Right atrium auricular region (tissue), 2 donors: ENCODE measurements at regions not wholly inside any gene's neighbourhood (a gene's known extent, or its start where the extent isn't known, plus 50 kb on each side); places are given as distances from the start of the nearest gene placed in this dataset.

Experiments
- DNase-seq: peaks from one replicate; pipeline ENCODE4 v3.0.0-alpha.2; 2019; ENCODE audit warnings: low spot score
- H3K27ac ChIP-seq, 2 donors: fragments of 200-600 bp; sonication (generic); 1 replicate in 1 of 2; 2 replicates in 1 of 2; pipeline ENCODE4 v1.5.1; 2016 to 2019
- H3K27me3 ChIP-seq, 2 donors: fragments of 200-600 bp; sonication (generic); one replicate each; pipeline versions ENCODE4 v1.5.1 to v1.6.0; 2017 to 2019
- H3K36me3 ChIP-seq: fragments of 200-600 bp; sonication (generic); one replicate; pipeline ENCODE4 v1.5.1; 2016
- H3K4me1 ChIP-seq, 2 donors: fragments of 200-600 bp; sonication (generic); one replicate each; pipeline versions ENCODE4 v1.5.1 to v1.6.0; 2017 to 2019
- H3K4me3 ChIP-seq, 2 donors: fragments of 200-600 bp; sonication (generic); 1 replicate in 1 of 2; 2 replicates in 1 of 2; pipeline ENCODE4 v1.5.1; 2017 to 2019; ENCODE audit warnings: mild to moderate bottlenecking in 1 of 2, moderate library complexity in 1 of 2
- H3K9me3 ChIP-seq, 2 donors: fragments of 200-600 bp; sonication (generic); one replicate each; pipeline ENCODE4 v1.5.1; 2019
- CTCF ChIP-seq, 2 donors: fragments of 200-600 bp; sonication (generic); IDR thresholded peaks; one replicate each; pipeline ENCODE4 v1.5.1; 2019; ENCODE audit warnings: antibody characterized with exemption in 2 of 2

GRCh38 chr6:53986721-53987521 lies 124.3 kb upstream of the MLIP start:
- Histone ChIP-seq H3K4me1 (peaks cover 0 to 31% of the 10 kb centered on the region in 2 donors), H3K27me3 (no peaks in the 10 kb centered on the region), H3K27ac (peak overlapping the region; percentile 32 to 73), H3K36me3 (no peaks in the 10 kb centered on the region), H3K4me3 (no peak overlapping the region), H3K9me3 (no peaks in the 10 kb centered on the region)
- no peak for TF ChIP-seq CTCF (IDR thresholded peaks at IDR 0.05)
- no peak for DNase-seq

- no peaks in the 10 kb centered on the region for H3K27me3 ChIP-seq
- H3K36me3 ChIP-seq = no peaks in the 10 kb centered on the region
- no peak for DNase-seq
- H3K9me3 ChIP-seq = no peaks in the 10 kb centered on the region
- peak overlapping the region in 1 of 2 donors; percentile 73 for H3K27ac ChIP-seq
- TF ChIP-seq CTCF (IDR thresholded peaks at IDR 0.05) = no peak
- H3K4me3 ChIP-seq = no peak overlapping the region
- peaks cover 0 to 31% of the 10 kb centered on the region in 2 donors for H3K4me1 ChIP-seq
These were observed 123.7 kb upstream of the MLIP start for GRCh38 chr6:53987522-53987888.

- no peak overlapping the region for H3K4me3 ChIP-seq
- no peaks in the 10 kb centered on the region for H3K36me3 ChIP-seq
- no peaks in the 10 kb centered on the region for H3K9me3 ChIP-seq
- TF ChIP-seq CTCF (IDR thresholded peaks at IDR 0.05) = no peak
- no peak for DNase-seq
- no peak overlapping the region for H3K27ac ChIP-seq
- H3K4me1 ChIP-seq = peaks cover 0 to 28% of the 10 kb centered on the region in 2 donors
- H3K27me3 ChIP-seq = no peaks in the 10 kb centered on the region
These were observed 121.7 kb upstream of the MLIP start for GRCh38 chr6:53989504-53989903.

GRCh38 chr6:53992522-53992921 lies 118.7 kb upstream of the MLIP start:
- Histone ChIP-seq H3K4me3 (no peak overlapping the region), H3K27ac (no peak overlapping the region), H3K27me3 (no peaks in the 10 kb centered on the region), H3K36me3 (no peaks in the 10 kb centered on the region), H3K9me3 (no peaks in the 10 kb centered on the region), H3K4me1 (peaks cover 0 to 2% of the 10 kb centered on the region in 2 donors)
- DNase-seq = no peak
- TF ChIP-seq CTCF (IDR thresholded peaks at IDR 0.05) = no peak

GRCh38 chr6:53994201-53994600 lies 117.0 kb upstream of the MLIP start:
- no peaks in the 10 kb centered on the region for H3K27me3 ChIP-seq

More at GRCh38 chr6:53994201-53994600, 117.0 kb upstream of the MLIP start:
- H3K4me1 ChIP-seq = peaks cover 0 to 9% of the 10 kb centered on the region in 2 donors
- no peak for TF ChIP-seq CTCF (IDR thresholded peaks at IDR 0.05)
- no peaks in the 10 kb centered on the region for H3K9me3 ChIP-seq
- no peaks in the 10 kb centered on the region for H3K36me3 ChIP-seq
- no peak overlapping the region for H3K27ac ChIP-seq
- no peak for DNase-seq
- H3K4me3 ChIP-seq = no peak overlapping the region
